Osteoblast (primary cell): ENCODE measurements at regions not wholly inside any gene's neighbourhood (a gene's known extent, or its start where the extent isn't known, plus 50 kb on each side); places are given as distances from the start of the nearest gene placed in this dataset.

ENCODE experiments used
- DNase-seq: peaks from one replicate; pipeline ENCODE4 v3.0.0; 2011; ENCODE audit warnings: low spot score, mixed read lengths; ENCODE audit not compliant: insufficient read length; ENCODE audit errors: missing footprints
- H2AFZ ChIP-seq: 2 replicates; pipeline ENCODE4 v1.6.0; 2011; ENCODE audit warnings: mild to moderate bottlenecking, low read length
- H3K27ac ChIP-seq: 2 replicates; pipeline ENCODE4 v1.5.1; 2011; ENCODE audit warnings: mild to moderate bottlenecking, low read depth, low read length, moderate library complexity
- H3K27me3 ChIP-seq: 2 replicates; pipeline ENCODE4 v1.6.0; 2012; ENCODE audit warnings: mild to moderate bottlenecking, control low read depth, inconsistent platforms, low read length, moderate library complexity; ENCODE audit not compliant: insufficient read depth
- H3K36me3 ChIP-seq: 2 replicates; pipeline ENCODE4 v1.5.1; 2011; ENCODE audit warnings: mild to moderate bottlenecking, low read length, control low read depth, moderate library complexity; ENCODE audit not compliant: insufficient read depth
- H3K4me1 ChIP-seq: 2 replicates; pipeline ENCODE4 v1.5.1; 2011; ENCODE audit warnings: mild to moderate bottlenecking, low read length, control low read depth, moderate library complexity; ENCODE audit not compliant: insufficient read depth
- H3K4me2 ChIP-seq: 2 replicates; pipeline ENCODE4 v1.6.0; 2011; ENCODE audit warnings: mild to moderate bottlenecking, low read length; ENCODE audit not compliant: insufficient read depth
- H3K4me3 ChIP-seq: fragments of 200-600 bp; sonication (generic); 3 replicates; pipeline ENCODE4 v1.5.1; 2012; ENCODE audit warnings: mild to moderate bottlenecking, low read length, inconsistent platforms; ENCODE audit not compliant: insufficient read depth
- H3K79me2 ChIP-seq: 2 replicates; pipeline ENCODE4 v1.6.0; 2012; ENCODE audit warnings: mild to moderate bottlenecking, low read length, control low read depth, inconsistent platforms; ENCODE audit not compliant: insufficient read depth
- H3K9me3 ChIP-seq: 2 replicates; pipeline ENCODE4 v1.5.1; 2011; ENCODE audit warnings: low read depth, low read length, control low read depth
- H4K20me1 ChIP-seq: 2 replicates; pipeline ENCODE4 v1.6.0; 2012; ENCODE audit warnings: mild to moderate bottlenecking, low read length, control low read depth; ENCODE audit not compliant: insufficient read depth
- CTCF ChIP-seq: IDR thresholded peaks from 2 replicates; pipeline ENCODE4 v1.5.1; 2011; ENCODE audit warnings: mild to moderate bottlenecking, low read depth, low read length, moderate library complexity; ENCODE audit errors: extremely low read depth

- Histone ChIP-seq H4K20me1 (no peaks in the 10 kb centered on the region), H3K4me3 (no peak overlapping the region), H3K4me1 (no peaks in the 10 kb centered on the region), H3K27ac (no peak overlapping the region), H3K9me3 (no peaks in the 10 kb centered on the region), H3K79me2 (no peaks in the 10 kb centered on the region), H3K36me3 (no peaks in the 10 kb centered on the region), H2AFZ (no peak overlapping the region), H3K27me3 (no peaks in the 10 kb centered on the region), H3K4me2 (no peak overlapping the region)
- TF ChIP-seq CTCF = no peak
- no peak for DNase-seq
Measured at GRCh38 chr4:57270346-57270745, 160.2 kb upstream of the IGFBP7 start.

GRCh38 chr4:57265831-57266582 is 155.8 kb upstream of the IGFBP7 start:
- Histone ChIP-seq H3K27me3 (no peaks in the 10 kb centered on the region), H3K4me3 (no peak overlapping the region), H3K4me2 (no peak overlapping the region), H2AFZ (no peak overlapping the region), H3K9me3 (no peaks in the 10 kb centered on the region), H3K4me1 (no peaks in the 10 kb centered on the region), H4K20me1 (no peaks in the 10 kb centered on the region), H3K36me3 (no peaks in the 10 kb centered on the region), H3K27ac (no peak overlapping the region), H3K79me2 (no peaks in the 10 kb centered on the region)
- no peak for DNase-seq
- no peak for TF ChIP-seq CTCF

- H4K20me1 ChIP-seq = no peaks in the 10 kb centered on the region
- no peak overlapping the region for H3K4me2 ChIP-seq
- no peaks in the 10 kb centered on the region for H3K36me3 ChIP-seq
- H2AFZ ChIP-seq = no peak overlapping the region
- H3K9me3 ChIP-seq = no peaks in the 10 kb centered on the region
- no peak overlapping the region for H3K4me3 ChIP-seq
- no peak for TF ChIP-seq CTCF
- H3K4me1 ChIP-seq = no peaks in the 10 kb centered on the region
- no peak for DNase-seq
- H3K79me2 ChIP-seq = no peaks in the 10 kb centered on the region
- H3K27ac ChIP-seq = no peak overlapping the region
- no peaks in the 10 kb centered on the region for H3K27me3 ChIP-seq
Measured at GRCh38 chr4:57254754-57255153, 144.6 kb upstream of the IGFBP7 start.

DNA sequence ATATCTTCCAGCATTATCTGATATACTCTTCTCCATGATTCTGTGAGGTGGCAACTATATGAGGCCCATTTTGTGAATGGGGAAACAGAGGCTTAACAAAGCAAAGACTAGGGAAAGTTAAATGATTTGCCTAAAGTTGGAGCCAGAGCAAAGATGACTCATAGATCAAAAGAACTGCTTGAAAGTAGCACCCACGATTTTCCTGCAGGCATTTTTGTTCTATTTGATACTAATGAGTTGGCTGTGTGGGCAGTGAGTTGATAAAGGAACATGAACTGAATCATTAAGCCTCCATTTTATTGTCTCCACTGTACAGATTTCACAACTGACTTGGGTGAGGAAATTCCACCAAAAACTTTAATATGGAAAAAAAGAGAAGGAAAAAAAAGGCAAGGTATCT is 138.9 kb upstream of the IGFBP7 start:
- Histone ChIP-seq H3K36me3 (no peaks in the 10 kb centered on the region), H3K4me2 (no peak overlapping the region), H3K9me3 (no peaks in the 10 kb centered on the region), H3K4me3 (no peak overlapping the region), H3K4me1 (no peaks in the 10 kb centered on the region), H3K27me3 (no peaks in the 10 kb centered on the region), H3K79me2 (no peaks in the 10 kb centered on the region), H4K20me1 (no peaks in the 10 kb centered on the region), H3K27ac (no peak overlapping the region), H2AFZ (no peak overlapping the region)
- no peak for TF ChIP-seq CTCF
- DNase-seq = no peak
